Thyroid gland (tissue), 4 donors: ENCODE measurements at regions not wholly inside any gene's neighbourhood (a gene's known extent, or its start where the extent isn't known, plus 50 kb on each side); places are given as distances from the start of the nearest gene placed in this dataset.

Experiments used
- CTCF ChIP-seq, 6 experiments: fragments of 200-600 bp in 3 of 6; fragments of 450-650 bp in 3 of 6; sonication (generic) in 3 of 6; IDR thresholded peaks; one replicate each; pipeline ENCODE4 v1.5.1; 2016 to 2019; ENCODE audit warnings: antibody characterized with exemption in 6 of 6, mild to moderate bottlenecking in 2 of 6, inconsistent platforms in 1 of 6, moderate library complexity in 1 of 6
- POLR2A ChIP-seq, 2 donors: fragments of 450-650 bp; IDR thresholded peaks; one replicate each; pipeline ENCODE4 v1.6.1; 2017; ENCODE audit warnings: antibody characterized with exemption in 2 of 2, mild to moderate bottlenecking in 2 of 2, moderate library complexity in 1 of 2

- TF ChIP-seq POLR2A (IDR thresholded peaks at IDR 0.05) (no peak), CTCF (IDR thresholded peaks at IDR 0.05) (no peak)
These were observed 100.7 kb upstream of the PTPN1 start for GRCh38 chr20:50409495-50409894.
